A673 (cell line): ENCODE measurements at regions not wholly inside any gene's neighbourhood (a gene's known extent, or its start where the extent isn't known, plus 50 kb on each side); places are given as distances from the start of the nearest gene placed in this dataset.

Experiments used
- BruUV-seq: library from RNA; stranded (reverse); fragments of 400-500 nt; replicated peaks from 2 replicates; lab custom pipeline; 2021; lab: Mats Ljungman, UMichigan
- CTCF ChIA-PET: fragments of 300-600 bp; sonication (Branson Sonifier 250); formaldehyde crosslinking; loops from one replicate; lab custom pipeline; 2022; ENCODE audit warnings: antibody characterized with exemption; lab: Charles Lee
- POLR2A ChIA-PET: fragments of 300-600 bp; sonication (Branson Sonifier 250); formaldehyde crosslinking; loops from one replicate; lab custom pipeline; 2022; ENCODE audit warnings: antibody characterized with exemption; ENCODE audit not compliant: low non-redundant PET; lab: Charles Lee
- DNase-seq: peaks from one replicate; pipeline ENCODE4 v3.0.0-alpha.2; 2015; ENCODE audit warnings: low spot score
- H3K27ac ChIP-seq: fragments of 200-600 bp; sonication (generic); 2 replicates; pipeline ENCODE4 v1.5.1; 2016; ENCODE audit warnings: mixed run types, low read depth, mild to moderate bottlenecking, mixed read lengths, antibody characterized with exemption, low read length; ENCODE audit not compliant: poor library complexity, severe bottlenecking
- H3K27me3 ChIP-seq: fragments of 200-600 bp; sonication (generic); replicated peaks from 2 replicates; pipeline ENCODE4 v1.6.1; 2017; ENCODE audit warnings: mixed run types, low read depth, mild to moderate bottlenecking, mixed read lengths, antibody characterized with exemption, low read length; ENCODE audit not compliant: insufficient read depth, poor library complexity
- H3K36me3 ChIP-seq: fragments of 200-600 bp; sonication (generic); 2 replicates; pipeline ENCODE4 v1.6.1; 2016; ENCODE audit warnings: mixed run types, mild to moderate bottlenecking, mixed read lengths, antibody characterized with exemption, low read length; ENCODE audit not compliant: insufficient read depth, poor library complexity, severe bottlenecking
- H3K4me1 ChIP-seq: fragments of 200-600 bp; sonication (generic); 2 replicates; pipeline ENCODE4 v1.6.1; 2017; ENCODE audit warnings: mixed run types, mild to moderate bottlenecking, mixed read lengths, antibody characterized with exemption, low read length; ENCODE audit not compliant: insufficient read depth, poor library complexity, severe bottlenecking
- H3K4me3 ChIP-seq: fragments of 200-600 bp; sonication (generic); 2 replicates; pipeline ENCODE4 v1.5.1; 2016; ENCODE audit warnings: low read depth, mixed run types, mild to moderate bottlenecking, mixed read lengths, low read length; ENCODE audit not compliant: poor library complexity, severe bottlenecking
- H3K9me3 ChIP-seq: fragments of 200-600 bp; sonication (generic); 2 replicates; pipeline ENCODE4 v1.6.1; 2016; ENCODE audit warnings: mixed run types, low read depth, mild to moderate bottlenecking, mixed read lengths, antibody characterized with exemption, low read length; ENCODE audit not compliant: poor library complexity, severe bottlenecking
- CTCF ChIP-seq: fragments of 300-800, 200-600 bp; sonication (generic); conservative IDR thresholded peaks from 2 replicates; pipeline ENCODE4 v1.5.1; 2017; ENCODE audit warnings: low read depth, mild to moderate bottlenecking, antibody characterized with exemption, low read length, moderate library complexity, mixed read lengths
- EZH2 ChIP-seq: fragments of 200-600 bp; sonication (generic); IDR thresholded peaks from 2 replicates; pipeline ENCODE4 v1.6.1; 2017; ENCODE audit warnings: borderline replicate concordance, low read depth, mild to moderate bottlenecking, mixed read lengths, antibody characterized with exemption, low read length; ENCODE audit not compliant: poor library complexity, severe bottlenecking
- intact Hi-C: fragments of 100-400 bp; cut with micrococcal nuclease; formaldehyde crosslinking; loops from one replicate; pipeline ENCODE4 v1.10.0; 2022; ENCODE audit not compliant: unreplicated experiment

- POLR2A ChIA-PET, result interaction anchor here (0.5 to 0.6 kb wide), 2 partner anchors 10 to 39 kb away, joined by 3 to 4 read pairs; no protein-coding TSS in a partner anchor
- Histone ChIP-seq H3K9me3 (no peaks in the 10 kb centered on the region), H3K4me1 (peaks cover 15% of the 10 kb centered on the region), H3K36me3 (no peaks in the 10 kb centered on the region), H3K4me3 (peak overlapping the region; percentile 12), H3K27ac (no peak overlapping the region), H3K27me3 (peaks cover 32% of the 10 kb centered on the region)
- intact Hi-C loops, result no loop called here
- DNase-seq, result peak; percentile 34
- TF ChIP-seq EZH2 (peak; percentile 31), CTCF (no peak)
- CTCF ChIA-PET, result interaction anchor here (0.6 kb wide), 1 partner anchor 560 kb away, joined by 6 read pairs; no protein-coding TSS in a partner anchor
- no TSS peak for BruUV-seq
Observed at GRCh38 chr11:115659061-115659963, 155.1 kb upstream of the CADM1 start.

GRCh38 chr11:115657586-115657985 lies 153.4 kb upstream of the CADM1 start:
- H3K36me3 ChIP-seq, result no peaks in the 10 kb centered on the region
- H3K4me1 ChIP-seq, result peaks cover 15% of the 10 kb centered on the region
- no peak for DNase-seq
- H3K27ac ChIP-seq, result no peak overlapping the region
- ChIA-PET CTCF (no interaction called here), POLR2A (no interaction called here)
- no peak overlapping the region for H3K4me3 ChIP-seq
- BruUV-seq, result no TSS peak
- TF ChIP-seq CTCF (no peak), EZH2 (no peak)
- H3K9me3 ChIP-seq, result no peaks in the 10 kb centered on the region
- intact Hi-C loops, result no loop called here
- peaks cover 32% of the 10 kb centered on the region for H3K27me3 ChIP-seq

- Histone ChIP-seq H3K27ac (no peak overlapping the region), H3K36me3 (no peaks in the 10 kb centered on the region), H3K9me3 (no peaks in the 10 kb centered on the region), H3K27me3 (peaks cover 30% of the 10 kb centered on the region), H3K4me1 (peaks cover 15% of the 10 kb centered on the region), H3K4me3 (no peak overlapping the region)
- no peak for DNase-seq
- TF ChIP-seq EZH2 (no peak), CTCF (no peak)
- no TSS peak for BruUV-seq
- ChIA-PET CTCF (no interaction called here), POLR2A (no interaction called here)
- intact Hi-C loops, result no loop called here
Observed at GRCh38 chr11:115656669-115657068, 152.5 kb upstream of the CADM1 start.
